ENCODE measurements at regions not wholly inside any gene's neighbourhood (a gene's known extent, or its start where the extent isn't known, plus 50 kb on each side); places are given as distances from the start of the nearest gene placed in this dataset.
"Not testable (repeated sequence)": the region's sequence is repeated elsewhere in the genome, so short reads cannot be mapped to it uniquely, and the experiment has no call there.

GRCh38 chr6:22215474-22215873 lies 81.4 kb downstream of the PRL start:
- not testable (repeated sequence) for H3K27me3 Mint-ChIP-seq; H3K36me3 Mint-ChIP-seq; H3K9me3 Mint-ChIP-seq; H3K4me3 Mint-ChIP-seq; DNase-seq (ENCODE audit: low spot score); ATAC-seq; H3K27ac Mint-ChIP-seq; H3K4me1 Mint-ChIP-seq (ENCODE audit: low read depth in 2 of 2)

GRCh38 chr6:22218410-22218809 lies 78.4 kb downstream of the PRL start:
- Mint-ChIP-seq H3K27ac (no peak overlapping the region), H3K36me3 (no peaks in the 10 kb centered on the region), H3K4me3 (no peak overlapping the region), H3K4me1 (ENCODE audit: low read depth in 2 of 2) (no peaks in the 10 kb centered on the region), H3K27me3 (no peaks in the 10 kb centered on the region), H3K9me3 (no peaks in the 10 kb centered on the region)
- ATAC-seq (no peak), DNase-seq (ENCODE audit: low spot score) (no peak)

GRCh38 chr6:22219925-22220324 lies 76.9 kb downstream of the PRL start:
- DNase-seq (ENCODE audit: low spot score) (no peak), ATAC-seq (no peak)
- Mint-ChIP-seq H3K9me3 (no peaks in the 10 kb centered on the region), H3K4me1 (ENCODE audit: low read depth in 2 of 2) (no peaks in the 10 kb centered on the region), H3K27me3 (no peaks in the 10 kb centered on the region), H3K36me3 (no peaks in the 10 kb centered on the region), H3K4me3 (no peak overlapping the region), H3K27ac (no peak overlapping the region)

- Mint-ChIP-seq H3K4me1 (ENCODE audit: low read depth in 2 of 2) (no peaks in the 10 kb centered on the region), H3K4me3 (no peak overlapping the region)
Observed at GRCh38 chr6:22221211-22221610, 75.6 kb downstream of the PRL start.

GRCh38 chr6:22221630-22222029 lies 75.2 kb downstream of the PRL start:
- Mint-ChIP-seq H3K27ac (no peak overlapping the region), H3K4me1 (ENCODE audit: low read depth in 2 of 2) (no peaks in the 10 kb centered on the region), H3K4me3 (no peak overlapping the region), H3K9me3 (no peaks in the 10 kb centered on the region), H3K27me3 (no peaks in the 10 kb centered on the region), H3K36me3 (no peaks in the 10 kb centered on the region)
- ATAC-seq, result no peak
- no peak for DNase-seq (ENCODE audit: low spot score)

More at GRCh38 chr6:22221211-22221610, 75.6 kb downstream of the PRL start:
- no peaks in the 10 kb centered on the region for H3K36me3 Mint-ChIP-seq
- H3K27ac Mint-ChIP-seq, result no peak overlapping the region
- DNase-seq (ENCODE audit: low spot score) (no peak), ATAC-seq (no peak)
- no peaks in the 10 kb centered on the region for H3K27me3 Mint-ChIP-seq
- no peaks in the 10 kb centered on the region for H3K9me3 Mint-ChIP-seq

GRCh38 chr6:22222469-22222868 lies 74.4 kb downstream of the PRL start:
- no peak overlapping the region for H3K27ac Mint-ChIP-seq
- H3K9me3 Mint-ChIP-seq, result no peaks in the 10 kb centered on the region
- no peak overlapping the region for H3K4me3 Mint-ChIP-seq
- H3K4me1 Mint-ChIP-seq (ENCODE audit: low read depth in 2 of 2), result no peaks in the 10 kb centered on the region
- no peak for DNase-seq (ENCODE audit: low spot score)
- no peaks in the 10 kb centered on the region for H3K27me3 Mint-ChIP-seq
- H3K36me3 Mint-ChIP-seq, result no peaks in the 10 kb centered on the region
- no peak for ATAC-seq

GRCh38 chr6:22227824-22228610 lies 68.8 kb downstream of the PRL start:
- ATAC-seq (no peak), DNase-seq (ENCODE audit: low spot score) (no peak)
- Mint-ChIP-seq H3K27ac (no peak overlapping the region), H3K4me3 (no peak overlapping the region), H3K4me1 (ENCODE audit: low read depth in 2 of 2) (no peaks in the 10 kb centered on the region), H3K9me3 (no peaks in the 10 kb centered on the region), H3K36me3 (no peaks in the 10 kb centered on the region), H3K27me3 (no peaks in the 10 kb centered on the region)

GRCh38 chr6:22231050-22231449 lies 65.8 kb downstream of the PRL start:
- Mint-ChIP-seq H3K36me3 (no peaks in the 10 kb centered on the region), H3K27ac (no peak overlapping the region), H3K4me3 (no peak overlapping the region), H3K27me3 (no peaks in the 10 kb centered on the region), H3K9me3 (peaks cover 1% of the 10 kb centered on the region), H3K4me1 (ENCODE audit: low read depth in 2 of 2) (no peaks in the 10 kb centered on the region)
- ATAC-seq (no peak), DNase-seq (ENCODE audit: low spot score) (no peak)

GRCh38 chr6:22231616-22232015 lies 65.2 kb downstream of the PRL start:
- no peaks in the 10 kb centered on the region for H3K36me3 Mint-ChIP-seq
- H3K9me3 Mint-ChIP-seq, result peaks cover 5% of the 10 kb centered on the region
- DNase-seq (ENCODE audit: low spot score) (no peak), ATAC-seq (no peak)
- no peak overlapping the region for H3K4me3 Mint-ChIP-seq
- H3K27me3 Mint-ChIP-seq, result no peaks in the 10 kb centered on the region
- no peak overlapping the region for H3K27ac Mint-ChIP-seq
- H3K4me1 Mint-ChIP-seq (ENCODE audit: low read depth in 2 of 2), result no peaks in the 10 kb centered on the region

GRCh38 chr6:22236626-22237414 lies 60.0 kb downstream of the PRL start:
- DNase-seq (ENCODE audit: low spot score) (no peak), ATAC-seq (no peak)
- H3K27ac Mint-ChIP-seq, result no peak overlapping the region
- H3K4me1 Mint-ChIP-seq (ENCODE audit: low read depth in 2 of 2), result no peaks in the 10 kb centered on the region
- no peaks in the 10 kb centered on the region for H3K36me3 Mint-ChIP-seq
- H3K4me3 Mint-ChIP-seq, result no peak overlapping the region
- H3K27me3 Mint-ChIP-seq, result no peaks in the 10 kb centered on the region
- peaks cover 14% of the 10 kb centered on the region for H3K9me3 Mint-ChIP-seq

Measured in natural killer cell treated with Interleukin-12 subunit alpha and Interleukin-12 subunit beta and Interleukin-15 and Interleukin-18, amount 100 ng/mL, for 72 hours (primary cell).